Keratinocyte (primary cell): ENCODE measurements at regions not wholly inside any gene's neighbourhood (a gene's known extent, or its start where the extent isn't known, plus 50 kb on each side); places are given as distances from the start of the nearest gene placed in this dataset.

Source experiments
- DNase-seq: peaks from one replicate; pipeline ENCODE4 v3.0.0-alpha.2; 2011; ENCODE audit warnings: low read depth, missing footprints, low spot score
- FAIRE-seq: peaks from 2 replicates; lab custom pipeline; 2011; peaks lifted over from hg19 to GRCh38; lab: Jason Lieb, UNC
- H2AFZ ChIP-seq: 2 replicates; pipeline ENCODE4 v1.6.0; 2012; ENCODE audit warnings: low read length, control low read depth, inconsistent platforms; ENCODE audit not compliant: control insufficient read depth
- H3K27ac ChIP-seq: 2 replicates; pipeline ENCODE4 v1.5.1; 2011; ENCODE audit warnings: low read length; ENCODE audit not compliant: control insufficient read depth, insufficient read depth
- H3K27me3 ChIP-seq: 3 replicates; pipeline ENCODE4 v1.6.0; 2011; ENCODE audit warnings: low read length; ENCODE audit not compliant: control insufficient read depth, insufficient read depth; ENCODE audit errors: extremely low read depth
- H3K36me3 ChIP-seq, 2 experiments: 2 replicates in 1 of 2; 3 replicates in 1 of 2; pipeline ENCODE4 v1.5.1; 2011; ENCODE audit warnings: low read length in 2 of 2, mild to moderate bottlenecking in 1 of 2; ENCODE audit not compliant: control insufficient read depth in 2 of 2, insufficient read depth in 2 of 2; ENCODE audit errors: extremely low read depth in 1 of 2
- H3K4me1 ChIP-seq: 3 replicates; pipeline ENCODE4 v1.5.1; 2011; ENCODE audit warnings: low read length; ENCODE audit not compliant: control insufficient read depth, insufficient read depth; ENCODE audit errors: extremely low read depth
- H3K4me2 ChIP-seq: 3 replicates; pipeline ENCODE4 v1.6.0; 2011; ENCODE audit warnings: low read depth, low read length; ENCODE audit not compliant: control insufficient read depth, insufficient read depth; ENCODE audit errors: extremely low read depth
- H3K4me3 ChIP-seq, 3 experiments: fragments of 200-600 bp in 1 of 3; sonication (generic) in 1 of 3; 2 replicates in 2 of 3; 3 replicates in 1 of 3; pipeline ENCODE4 v1.5.1; 2011 to 2016; ENCODE audit warnings: low read length in 3 of 3, mild to moderate bottlenecking in 3 of 3, control low read depth in 2 of 3, inconsistent platforms in 1 of 3, low read depth in 1 of 3, mixed read lengths in 1 of 3, mixed run types in 1 of 3, moderate library complexity in 1 of 3; ENCODE audit not compliant: control insufficient read depth in 2 of 3, insufficient read depth in 2 of 3; ENCODE audit errors: extremely low read depth in 1 of 3
- H3K79me2 ChIP-seq: 2 replicates; pipeline ENCODE4 v1.6.0; 2012; ENCODE audit warnings: low read length; ENCODE audit not compliant: control insufficient read depth, insufficient read depth
- H3K9ac ChIP-seq: 3 replicates; pipeline ENCODE4 v1.6.0; 2011; ENCODE audit warnings: low read length; ENCODE audit not compliant: control insufficient read depth, insufficient read depth; ENCODE audit errors: extremely low read depth
- H3K9me1 ChIP-seq: 3 replicates; pipeline ENCODE4 v1.6.0; 2011; ENCODE audit warnings: low read length; ENCODE audit not compliant: control insufficient read depth, insufficient read depth; ENCODE audit errors: extremely low read depth
- H3K9me3 ChIP-seq: 2 replicates; pipeline ENCODE4 v1.5.1; 2012; ENCODE audit warnings: low read depth, low read length; ENCODE audit not compliant: control insufficient read depth
- H4K20me1 ChIP-seq: 3 replicates; pipeline ENCODE4 v1.6.0; 2011; ENCODE audit warnings: low read length; ENCODE audit not compliant: control insufficient read depth, insufficient read depth; ENCODE audit errors: extremely low read depth
- CTCF ChIP-seq, 3 experiments: IDR thresholded peaks in 1 of 3; conservative IDR thresholded peaks in 1 of 3; optimal IDR thresholded peaks in 1 of 3; 2 replicates in 2 of 3; 3 replicates in 1 of 3; pipeline versions ENCODE3 to v1.5.1; 2011; ENCODE audit warnings: low read length in 3 of 3, mild to moderate bottlenecking in 3 of 3, moderate library complexity in 2 of 3, control low read depth in 1 of 3, inconsistent platforms in 1 of 3; ENCODE audit not compliant: insufficient read depth in 2 of 3; ENCODE audit errors: extremely low read depth in 1 of 3
- EZH2 ChIP-seq: IDR thresholded peaks from one replicate; pipeline ENCODE4 v1.6.1; 2012; ENCODE audit warnings: inconsistent platforms, mild to moderate bottlenecking, low read length, moderate library complexity
- dilution Hi-C: fragments of 300-500 bp; cut with MboI; formaldehyde crosslinking; loops from one replicate; pipeline ENCODE4 v1.7.0; 2020; ENCODE audit warnings: low sequenced_read_pairs; ENCODE audit not compliant: extremely low pct_ligation_motif_present

- no peak for TF ChIP-seq EZH2
- no peak for TF ChIP-seq CTCF (optimal IDR thresholded peaks at IDR 0.05 in 1 of 3, IDR thresholded peaks at IDR 0.05 in 1 of 3, conservative IDR thresholded peaks at IDR 0.05 in 1 of 3; ENCODE audit: extremely low read depth in 1 of 3, insufficient read depth in 2 of 3, low read length in 3 of 3)
- H3K9me1 ChIP-seq: no peaks in the 10 kb centered on the region
- H3K79me2 ChIP-seq: no peaks in the 10 kb centered on the region
- no peak overlapping the region for H3K27ac ChIP-seq
- H3K4me3 ChIP-seq: no peak overlapping the region
- H4K20me1 ChIP-seq: no peaks in the 10 kb centered on the region
- no peaks in the 10 kb centered on the region for H3K27me3 ChIP-seq
- no peak overlapping the region for H2AFZ ChIP-seq
- no peak overlapping the region for H3K9ac ChIP-seq
- dilution Hi-C loops: no loop called here
- no peak overlapping the region for H3K4me2 ChIP-seq
- no peaks in the 10 kb centered on the region for H3K4me1 ChIP-seq
- no peaks in the 10 kb centered on the region for H3K9me3 ChIP-seq
- no peak for FAIRE-seq
- no peaks in the 10 kb centered on the region for H3K36me3 ChIP-seq
- DNase-seq: no peak
These were observed 392.3 kb downstream of the OMA1 start for GRCh38 chr1:58154256-58154655.

- H3K4me3 ChIP-seq: no peak overlapping the region
- no peaks in the 10 kb centered on the region for H4K20me1 ChIP-seq
- DNase-seq (no peak), FAIRE-seq (no peak)
- H3K79me2 ChIP-seq: no peaks in the 10 kb centered on the region
- no peaks in the 10 kb centered on the region for H3K27me3 ChIP-seq
- TF ChIP-seq EZH2 (no peak), CTCF (optimal IDR thresholded peaks at IDR 0.05 in 1 of 3, IDR thresholded peaks at IDR 0.05 in 1 of 3, conservative IDR thresholded peaks at IDR 0.05 in 1 of 3; ENCODE audit: extremely low read depth in 1 of 3, insufficient read depth in 2 of 3, low read length in 3 of 3) (no peak)
- no peaks in the 10 kb centered on the region for H3K36me3 ChIP-seq
- no peak overlapping the region for H2AFZ ChIP-seq
- H3K27ac ChIP-seq: no peak overlapping the region
- no peaks in the 10 kb centered on the region for H3K9me3 ChIP-seq
- no peaks in the 10 kb centered on the region for H3K4me1 ChIP-seq
- dilution Hi-C loops: no loop called here
- no peaks in the 10 kb centered on the region for H3K9me1 ChIP-seq
- no peak overlapping the region for H3K9ac ChIP-seq
- no peak overlapping the region for H3K4me2 ChIP-seq
These were observed 393.8 kb downstream of the OMA1 start for GRCh38 chr1:58152697-58153096.
